HepG2 (cell line): ENCODE measurements at regions not wholly inside any gene's neighbourhood (a gene's known extent, or its start where the extent isn't known, plus 50 kb on each side); places are given as distances from the start of the nearest gene placed in this dataset.

Experiments used
- ATAC-seq: fragments of 200-7000 bp; cut with Tn5 transposase; 3 replicates; pipeline ENCODE4 v1.9.1; 2020; ENCODE audit warnings: mild to moderate bottlenecking, moderate library complexity
- BruUV-seq: library from RNA; stranded (reverse); fragments of 400-500 nt; replicated peaks from 2 replicates; lab custom pipeline; 2021; lab: Mats Ljungman, UMichigan
- CTCF ChIA-PET: fragments of 300-600 bp; formaldehyde crosslinking; extraction: SDS; loops from one replicate; lab custom pipeline; 2021; ENCODE audit warnings: low total read pairs, inconsistent platforms, low intra/inter-chr PET ratio; lab: Yijun Ruan, JAX
- POLR2A ChIA-PET: fragments of 350-600 bp; sonication (Branson Sonifier 250); formaldehyde crosslinking; loops from one replicate; lab custom pipeline; 2020; ENCODE audit warnings: antibody characterized with exemption, inconsistent platforms; lab: Yijun Ruan, JAX
- DNase-seq: peaks from one replicate; pipeline ENCODE4 v3.0.0-alpha.2; 2015; ENCODE audit warnings: low spot score
- FAIRE-seq: peaks from 3 replicates; lab custom pipeline; 2011; peaks lifted over from hg19 to GRCh38; lab: Jason Lieb, UNC
- H2AFZ ChIP-seq: one replicate; pipeline ENCODE4 v1.6.1; 2011; ENCODE audit warnings: low read length, inconsistent platforms
- H3K27ac ChIP-seq: fragments of 300-600 bp; 3 replicates; pipeline ENCODE4 v1.8.0; 2011; ENCODE audit warnings: mixed run types, mild to moderate bottlenecking, mixed read lengths, low read length, inconsistent platforms; ENCODE audit not compliant: insufficient read depth; ENCODE audit errors: extremely low read length
- H3K27me3 ChIP-seq, 2 experiments: fragments of 200-600 bp in 1 of 2; 2 replicates in 1 of 2; 3 replicates in 1 of 2; pipeline versions ENCODE4 v1.6.0 to v1.8.0; 2011; ENCODE audit warnings: low read length in 2 of 2, mild to moderate bottlenecking in 2 of 2, moderate library complexity in 2 of 2, inconsistent platforms in 1 of 2; ENCODE audit not compliant: insufficient read depth in 2 of 2, control insufficient read depth in 1 of 2
- H3K36me3 ChIP-seq, 2 experiments: fragments of 200-600 bp in 1 of 2; replicated peaks in 1 of 2; 2 replicates in 1 of 2; 3 replicates in 1 of 2; pipeline versions ENCODE4 v1.5.1 to v1.8.0; 2011; ENCODE audit warnings: low read length in 2 of 2, inconsistent platforms in 1 of 2; ENCODE audit not compliant: insufficient read depth in 2 of 2, control insufficient read depth in 1 of 2
- H3K4me1 ChIP-seq: 2 replicates; pipeline ENCODE4 v1.5.1; 2012; ENCODE audit warnings: low read length, inconsistent platforms; ENCODE audit not compliant: insufficient read depth
- H3K4me2 ChIP-seq: 2 replicates; pipeline ENCODE4 v1.6.0; 2011; ENCODE audit warnings: low read depth, low read length, inconsistent platforms
- H3K4me3 ChIP-seq, 3 experiments: fragments of 200-600 bp in 1 of 3; sonication (generic), shearing (Covaris generic) in 1 of 3; replicated peaks in 1 of 3; 2 replicates each; pipeline ENCODE4 v1.5.1; 2011 to 2016; ENCODE audit warnings: low read length in 3 of 3, inconsistent platforms in 2 of 3, low read depth in 2 of 3, mild to moderate bottlenecking in 2 of 3, control low read depth in 1 of 3, mixed read lengths in 1 of 3; ENCODE audit not compliant: insufficient read depth in 1 of 3
- H3K79me2 ChIP-seq: one replicate; pipeline ENCODE4 v1.6.1; 2011; ENCODE audit warnings: low read length, inconsistent platforms; ENCODE audit not compliant: insufficient read depth
- H3K9ac ChIP-seq: 2 replicates; pipeline ENCODE4 v1.6.0; 2011; ENCODE audit warnings: mild to moderate bottlenecking, low read depth, low read length, inconsistent platforms; ENCODE audit not compliant: insufficient read depth
- H3K9me3 ChIP-seq: 2 replicates; pipeline ENCODE4 v1.5.1; 2012; ENCODE audit warnings: mild to moderate bottlenecking, low read length
- H4K20me1 ChIP-seq: 2 replicates; pipeline ENCODE4 v1.6.0; 2011; ENCODE audit warnings: inconsistent platforms, mild to moderate bottlenecking, low read length, moderate library complexity; ENCODE audit not compliant: insufficient read depth
- KDM5B ChIP-seq: sonication (generic); formaldehyde crosslinking; IDR thresholded peaks from 2 replicates; pipeline ENCODE4 v1.4.0; 2020; ENCODE audit warnings: missing genetic modification reagents, mild to moderate bottlenecking, borderline replicate concordance
- PITX1 ChIP-seq: sonication (generic); formaldehyde crosslinking; IDR thresholded peaks from 2 replicates; pipeline ENCODE4 v1.5.1; 2020; ENCODE audit warnings: mild to moderate bottlenecking, missing genetic modification reagents
- RFXAP ChIP-seq: sonication (generic); formaldehyde crosslinking; IDR thresholded peaks from 2 replicates; pipeline ENCODE4 v1.4.0; 2020; ENCODE audit warnings: missing genetic modification reagents, borderline replicate concordance
- SETDB1 ChIP-seq: sonication (generic); formaldehyde crosslinking; IDR thresholded peaks from 2 replicates; pipeline ENCODE4 v1.5.1; 2020; ENCODE audit warnings: missing genetic modification reagents, mild to moderate bottlenecking, borderline replicate concordance
- TRAFD1 ChIP-seq: sonication (generic); formaldehyde crosslinking; IDR thresholded peaks from 2 replicates; pipeline ENCODE4 v1.5.1; 2020; ENCODE audit warnings: missing genetic modification reagents, mild to moderate bottlenecking, borderline replicate concordance
- ZBTB33 ChIP-seq: sonication (generic); formaldehyde crosslinking; IDR thresholded peaks from 2 replicates; pipeline ENCODE4 v1.4.0; 2020; ENCODE audit warnings: missing genetic modification reagents
- ZKSCAN1 ChIP-seq: fragments of 150-350 bp; IDR thresholded peaks from 2 replicates; pipeline ENCODE4 v1.6.1; 2014; ENCODE audit warnings: low read length
- ZNF17 ChIP-seq: sonication (generic); formaldehyde crosslinking; IDR thresholded peaks from 2 replicates; pipeline ENCODE4 v1.5.0; 2020; ENCODE audit warnings: mild to moderate bottlenecking, missing genetic modification reagents
- ZNF768 ChIP-seq: sonication (generic); formaldehyde crosslinking; IDR thresholded peaks from 2 replicates; pipeline ENCODE4 v1.4.0; 2020; ENCODE audit warnings: missing genetic modification reagents
- ZNF816 ChIP-seq: sonication (generic); formaldehyde crosslinking; IDR thresholded peaks from 2 replicates; pipeline ENCODE4 v1.8.0; 2022; ENCODE audit warnings: missing genetic modification reagents, mild to moderate bottlenecking, borderline replicate concordance
- WGBS: methylation state at CpG from one replicate; pipeline ENCODE4 v1.1.6; 2017; ENCODE audit warnings: low lambda C conversion rate; 5-methylcytosine and 5-hydroxymethylcytosine counted together
- in situ Hi-C: cut with HindIII; loops from 2 replicates; pipeline ENCODE4 v1.10.0; 2017; ENCODE audit warnings: low pct_unique_long_range_greater_than_20kb; ENCODE audit not compliant: extremely low pct_ligation_motif_present
- intact Hi-C: fragments of 100-400 bp; cut with micrococcal nuclease; formaldehyde crosslinking; loops from one replicate; pipeline ENCODE4 v1.10.0; 2022; ENCODE audit not compliant: unreplicated experiment

- Histone ChIP-seq H3K4me3 (no peak overlapping the region), H2AFZ (no peak overlapping the region), H3K4me2 (no peak overlapping the region), H3K79me2 (no peaks in the 10 kb centered on the region), H3K9ac (no peak overlapping the region), H3K27ac (no peak overlapping the region), H3K9me3 (no peaks in the 10 kb centered on the region), H4K20me1 (no peaks in the 10 kb centered on the region), H3K27me3 (no peaks in the 10 kb centered on the region), H3K4me1 (no peaks in the 10 kb centered on the region), H3K36me3 (no peaks in the 10 kb centered on the region)
- no peak for FAIRE-seq
- no TSS peak for BruUV-seq
- in situ Hi-C loops (no loop called here), intact Hi-C loops (no loop called here)
- no peak for DNase-seq
- no peak for ATAC-seq
- TF ChIP-seq ZNF768 (no peak), SETDB1 (CRISPR knock-in tag) (no peak), RFXAP (CRISPR knock-in tag) (no peak)
- POLR2A ChIA-PET = no interaction called here
- WGBS = 42% methylated on average over 1 of the region's 1 CpG
- CTCF ChIA-PET = no interaction called here
Measured at GRCh38 chr4:163591614-163592020, 97.1 kb downstream of the TMA16 start.

- no peaks in the 10 kb centered on the region for H3K27me3 ChIP-seq
- H3K4me2 ChIP-seq = no peak overlapping the region
- H3K36me3 ChIP-seq = no peaks in the 10 kb centered on the region
- H3K9ac ChIP-seq = no peak overlapping the region
- H3K9me3 ChIP-seq = no peaks in the 10 kb centered on the region
- FAIRE-seq (no peak), DNase-seq (no peak)
- H4K20me1 ChIP-seq = no peaks in the 10 kb centered on the region
- no TSS peak for BruUV-seq
- no peaks in the 10 kb centered on the region for H3K79me2 ChIP-seq
- 2% methylated on average over 2 of the region's 2 CpGs for WGBS
- in situ Hi-C loops (no loop called here), intact Hi-C loops (no loop called here)
- H2AFZ ChIP-seq = no peak overlapping the region
- POLR2A ChIA-PET = no interaction called here
- no peak overlapping the region for H3K27ac ChIP-seq
- TF ChIP-seq TRAFD1 (CRISPR knock-in tag) (no peak), PITX1 (no peak), KDM5B (no peak), ZNF816 (CRISPR knock-in tag) (no peak), ZKSCAN1 (no peak), ZBTB33 (CRISPR knock-in tag) (no peak), ZNF17 (CRISPR knock-in tag) (no peak)
- TF ChIP-seq, all 625 proteins: peak for 0
- no peak for ATAC-seq
- Histone ChIP-seq H3K4me3 (no peak overlapping the region), H3K4me1 (no peaks in the 10 kb centered on the region)
- CTCF ChIA-PET = no interaction called here
Measured at GRCh38 chr4:163592212-163592611, 97.7 kb downstream of the TMA16 start.
